ENCODE measurements at regions not wholly inside any gene's neighbourhood (a gene's known extent, or its start where the extent isn't known, plus 50 kb on each side); places are given as distances from the start of the nearest gene placed in this dataset.

DNA sequence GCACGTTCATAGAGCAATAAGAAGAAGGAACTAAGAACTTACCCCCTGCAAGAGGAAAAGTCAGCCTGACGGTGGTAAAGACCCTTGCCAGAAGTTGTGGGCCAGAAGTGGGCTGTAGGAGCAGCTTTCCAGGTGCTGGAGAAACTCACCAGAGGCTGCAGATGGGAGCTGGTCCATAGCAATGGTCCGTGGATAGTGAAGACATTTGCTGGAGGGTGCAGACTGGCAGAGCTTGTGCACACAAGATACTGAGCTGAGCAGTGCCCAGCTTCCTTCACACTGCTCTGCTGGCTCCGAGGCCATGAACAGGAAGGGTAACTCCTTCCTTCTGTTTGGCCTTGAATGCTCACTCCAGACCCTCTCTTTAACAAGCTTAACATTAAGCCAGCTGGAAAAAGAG is 149.8 kb upstream of the BNIP2 start:
- Histone ChIP-seq H3K4me1 (no peaks in the 10 kb centered on the region), H3K36me3 (no peaks in the 10 kb centered on the region), H3K9me3 (no peaks in the 10 kb centered on the region), H3K27me3 (no peaks in the 10 kb centered on the region), H3K27ac (no peak overlapping the region), H3K4me3 (no peak overlapping the region)
- DNase-seq (no peak), ATAC-seq (ENCODE audit: low FRiP score in 2 of 2) (no peak)
- no peak for TF ChIP-seq POLR2AphosphoS5 (IDR thresholded peaks at IDR 0.05)
- no peak for TF ChIP-seq CTCF (IDR thresholded peaks at IDR 0.05)
- no peak for TF ChIP-seq POLR2A (IDR thresholded peaks at IDR 0.05)
- no peak for TF ChIP-seq EP300 (IDR thresholded peaks at IDR 0.05)
- WGBS, 2 donors: 31 to 37% methylated on average over 4 of the region's 4 CpGs

- Histone ChIP-seq H3K4me1 (no peaks in the 10 kb centered on the region), H3K9me3 (no peaks in the 10 kb centered on the region), H3K36me3 (no peaks in the 10 kb centered on the region), H3K27me3 (no peaks in the 10 kb centered on the region), H3K4me3 (no peak overlapping the region), H3K27ac (no peak overlapping the region)
- 81 to 83% methylated on average over 1 of the region's 1 CpG for WGBS, 2 donors
- DNase-seq (no peak), ATAC-seq (ENCODE audit: low FRiP score in 2 of 2) (no peak)
- TF ChIP-seq CTCF (IDR thresholded peaks at IDR 0.05) (no peak), EP300 (IDR thresholded peaks at IDR 0.05) (no peak), POLR2AphosphoS5 (IDR thresholded peaks at IDR 0.05) (no peak), POLR2A (IDR thresholded peaks at IDR 0.05) (no peak)
Observed at GRCh38 chr15:59835776-59836175, 146.7 kb upstream of the BNIP2 start.

DNA sequence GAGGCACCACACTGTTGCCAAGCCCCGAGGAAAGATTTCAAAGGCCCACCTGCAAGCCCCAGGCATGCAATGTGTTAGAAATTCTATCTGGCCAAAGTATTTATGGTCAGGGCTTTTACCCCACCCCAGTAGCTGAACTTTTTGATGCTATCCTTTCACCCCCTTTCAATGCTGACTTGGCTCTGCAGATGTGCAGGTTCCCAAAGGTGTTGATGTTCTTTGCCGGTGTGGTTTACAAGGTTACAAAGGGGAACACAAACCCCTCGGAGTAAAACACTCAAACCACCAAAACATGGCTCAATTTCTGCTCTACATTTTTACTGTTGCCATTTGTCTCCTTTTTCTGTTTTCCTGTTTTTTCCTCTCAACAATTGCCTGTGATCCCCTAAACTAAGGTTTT is 145.4 kb upstream of the BNIP2 start:
- H3K27ac ChIP-seq: no peak overlapping the region
- H3K36me3 ChIP-seq: no peaks in the 10 kb centered on the region
- H3K4me3 ChIP-seq: no peak overlapping the region
- H3K27me3 ChIP-seq: no peaks in the 10 kb centered on the region
- WGBS, 2 donors: 69 to 85% methylated on average over 3 of the region's 3 CpGs
- no peak for DNase-seq
- no peaks in the 10 kb centered on the region for H3K9me3 ChIP-seq
- TF ChIP-seq EP300 (IDR thresholded peaks at IDR 0.05) (no peak), POLR2AphosphoS5 (IDR thresholded peaks at IDR 0.05) (no peak), CTCF (IDR thresholded peaks at IDR 0.05) (no peak), POLR2A (IDR thresholded peaks at IDR 0.05) (no peak)
- no peaks in the 10 kb centered on the region for H3K4me1 ChIP-seq
- no peak for ATAC-seq (ENCODE audit: low FRiP score in 2 of 2)

DNA sequence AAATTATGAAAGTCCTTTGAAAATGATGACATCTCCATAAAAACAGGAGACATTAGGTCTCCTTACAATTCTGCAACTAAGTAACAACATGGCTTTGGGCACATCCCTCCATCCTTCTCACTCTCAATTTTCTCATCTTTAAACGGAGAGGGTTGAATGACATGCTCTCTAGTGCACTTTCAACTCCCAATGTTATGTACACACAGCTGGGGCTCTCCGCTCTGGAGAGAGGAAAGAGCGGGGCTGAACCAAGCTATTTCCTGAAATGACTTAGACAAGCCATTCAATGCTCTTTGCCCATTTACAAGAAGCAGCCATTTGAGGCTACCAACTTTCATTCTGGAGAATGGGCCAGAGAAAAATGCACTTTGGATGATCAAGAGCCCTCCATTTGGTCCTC is 144.2 kb upstream of the BNIP2 start:
- DNase-seq: no peak
- Histone ChIP-seq H3K4me3 (no peak overlapping the region), H3K9me3 (no peaks in the 10 kb centered on the region), H3K36me3 (no peaks in the 10 kb centered on the region), H3K4me1 (no peaks in the 10 kb centered on the region), H3K27ac (no peak overlapping the region), H3K27me3 (no peaks in the 10 kb centered on the region)
- TF ChIP-seq CTCF (IDR thresholded peaks at IDR 0.05) (no peak), POLR2AphosphoS5 (IDR thresholded peaks at IDR 0.05) (no peak)
- 60 to 67% methylated on average over 3 of the region's 3 CpGs for WGBS, 2 donors
- ATAC-seq (ENCODE audit: low FRiP score in 2 of 2): no peak

GRCh38 chr15:59830873-59831272 is 141.8 kb upstream of the BNIP2 start:
- Histone ChIP-seq H3K27me3 (no peaks in the 10 kb centered on the region), H3K27ac (no peak overlapping the region), H3K36me3 (no peaks in the 10 kb centered on the region), H3K4me1 (no peaks in the 10 kb centered on the region), H3K9me3 (no peaks in the 10 kb centered on the region), H3K4me3 (no peak overlapping the region)
- TF ChIP-seq EP300 (IDR thresholded peaks at IDR 0.05) (no peak), POLR2AphosphoS5 (IDR thresholded peaks at IDR 0.05) (no peak), POLR2A (IDR thresholded peaks at IDR 0.05) (no peak), CTCF (IDR thresholded peaks at IDR 0.05) (no peak)
- DNase-seq: no peak
- 96 to 98% methylated on average over 5 of the region's 5 CpGs for WGBS, 2 donors
- no peak for ATAC-seq (ENCODE audit: low FRiP score in 2 of 2)
